Thyroid gland (tissue), 4 donors: ENCODE measurements at regions not wholly inside any gene's neighbourhood (a gene's known extent, or its start where the extent isn't known, plus 50 kb on each side); places are given as distances from the start of the nearest gene placed in this dataset.

Source experiments
- DNase-seq, 2 donors: peaks; one replicate each; pipeline ENCODE4 v3.0.0-alpha.2; 2019
- H3K27ac ChIP-seq, 3 donors: fragments of 200-600 bp; sonication (generic); 1 replicate in 2 of 3; 2 replicates in 1 of 3; pipeline ENCODE4 v1.5.1; 2016 to 2019; ENCODE audit warnings: mild to moderate bottlenecking in 1 of 3, moderate library complexity in 1 of 3
- H3K27me3 ChIP-seq: fragments of 200-600 bp; sonication (generic); one replicate; pipeline ENCODE4 v1.5.1; 2019
- H3K36me3 ChIP-seq, 2 donors: fragments of 200-600 bp; sonication (generic); one replicate each; pipeline ENCODE4 v1.5.1; 2016 to 2019
- H3K4me1 ChIP-seq, 2 donors: fragments of 200-600 bp; sonication (generic); one replicate each; pipeline ENCODE4 v1.5.1; 2017 to 2019
- H3K4me3 ChIP-seq, 3 donors: fragments of 200-600 bp; sonication (generic); replicated peaks in 1 of 3; 1 replicate in 2 of 3; 2 replicates in 1 of 3; pipeline ENCODE4 v1.5.1; 2016; ENCODE audit warnings: mild to moderate bottlenecking in 1 of 3
- H3K9me3 ChIP-seq: fragments of 200-600 bp; sonication (generic); one replicate; pipeline ENCODE4 v1.5.1; 2017
- CTCF ChIP-seq, 6 experiments: fragments of 200-600 bp in 3 of 6; fragments of 450-650 bp in 3 of 6; sonication (generic) in 3 of 6; IDR thresholded peaks; one replicate each; pipeline ENCODE4 v1.5.1; 2016 to 2019; ENCODE audit warnings: antibody characterized with exemption in 6 of 6, mild to moderate bottlenecking in 2 of 6, inconsistent platforms in 1 of 6, moderate library complexity in 1 of 6
- POLR2A ChIP-seq, 2 donors: fragments of 450-650 bp; IDR thresholded peaks; one replicate each; pipeline ENCODE4 v1.6.1; 2017; ENCODE audit warnings: antibody characterized with exemption in 2 of 2, mild to moderate bottlenecking in 2 of 2, moderate library complexity in 1 of 2
- WGBS, 2 donors: methylation state at CpG; one replicate each; pipeline ENCODE4 v1.1.5; 2017; 5-methylcytosine and 5-hydroxymethylcytosine counted together
- intact Hi-C: fragments of 100-400 bp; cut with DNase I; formaldehyde crosslinking; loops from one replicate; pipeline ENCODE4 v1.15.1; 2023

- no peak for TF ChIP-seq CTCF (IDR thresholded peaks at IDR 0.05)
- no peak for TF ChIP-seq POLR2A (IDR thresholded peaks at IDR 0.05)
- intact Hi-C loops: no loop called here
- no peak for DNase-seq
- Histone ChIP-seq H3K27ac (no peak overlapping the region), H3K27me3 (no peaks in the 10 kb centered on the region), H3K36me3 (no peaks in the 10 kb centered on the region), H3K4me3 (no peak overlapping the region), H3K4me1 (no peaks in the 10 kb centered on the region), H3K9me3 (no peaks in the 10 kb centered on the region)
- WGBS, 2 donors: 67 to 93% methylated on average over 1 to 6 of the region's 7 CpGs
These were observed 1240.9 kb downstream of the BRD1 start for GRCh38 chr22:48586799-48587185.

DNA sequence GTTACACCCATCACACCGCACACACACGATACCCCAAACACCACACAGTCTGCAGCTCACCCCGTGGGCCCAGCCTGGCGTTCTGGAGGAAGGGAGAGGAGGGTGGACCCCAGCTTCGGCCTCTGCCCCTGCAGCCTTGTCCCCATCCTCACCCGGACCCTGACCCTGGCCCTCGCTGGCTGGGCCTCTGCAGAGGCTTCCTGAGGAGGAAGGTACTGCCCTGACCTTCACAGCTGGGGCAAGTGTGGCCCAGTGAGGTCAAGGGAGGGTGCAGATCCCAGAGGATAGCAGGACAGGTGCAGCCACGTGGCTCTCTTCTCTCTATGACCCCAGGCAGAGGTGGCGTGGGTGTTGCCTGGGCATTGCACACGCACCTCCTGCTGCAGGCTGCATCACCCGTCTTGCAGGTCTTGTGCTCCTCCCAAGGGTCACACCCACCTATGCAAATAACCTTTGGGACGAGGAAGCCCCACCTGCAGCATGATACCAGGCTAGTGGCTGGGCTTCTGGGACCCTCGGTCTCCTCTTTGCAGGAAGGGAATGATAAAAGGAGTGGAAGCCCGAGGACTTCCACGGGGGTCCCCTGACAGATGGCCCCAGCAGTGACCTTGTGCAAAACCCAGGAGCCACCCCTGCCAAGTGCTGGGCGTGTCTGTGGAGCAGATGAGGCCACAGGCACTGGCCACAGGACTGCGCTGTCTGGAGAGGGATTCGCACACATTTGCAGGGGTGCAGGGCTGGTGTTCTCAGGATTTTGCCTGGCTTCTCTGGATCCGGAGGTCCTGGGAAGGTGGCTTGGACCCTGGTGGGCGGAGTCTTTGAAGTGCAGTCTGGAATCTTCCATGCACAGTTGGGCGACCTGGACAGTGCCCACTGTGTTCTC is 1241.5 kb downstream of the BRD1 start:
- Histone ChIP-seq H3K27ac (no peak overlapping the region), H3K4me3 (no peak overlapping the region), H3K27me3 (no peaks in the 10 kb centered on the region), H3K36me3 (no peaks in the 10 kb centered on the region), H3K9me3 (no peaks in the 10 kb centered on the region), H3K4me1 (no peaks in the 10 kb centered on the region)
- DNase-seq: no peak
- TF ChIP-seq POLR2A (IDR thresholded peaks at IDR 0.05): no peak
- no peak for TF ChIP-seq CTCF (IDR thresholded peaks at IDR 0.05)
- intact Hi-C loops: no loop called here
- 70 to 88% methylated on average over 10 to 21 of the region's 21 CpGs for WGBS, 2 donors

DNA sequence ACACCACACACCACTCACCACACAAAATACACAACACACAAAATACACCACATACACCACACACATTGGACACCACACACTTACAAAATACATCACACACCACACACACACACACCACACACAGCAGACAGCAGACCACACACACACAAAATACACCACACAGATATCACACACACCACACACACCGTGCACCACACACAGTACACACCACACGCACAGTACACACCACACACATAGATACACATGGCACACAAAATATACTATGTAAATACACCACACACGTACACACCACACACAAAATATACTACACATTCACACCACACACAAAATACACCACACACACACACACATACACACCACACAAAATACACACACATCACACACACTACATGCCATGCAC is 1243.5 kb downstream of the BRD1 start:
- H3K36me3 ChIP-seq: no peaks in the 10 kb centered on the region
- H3K27ac ChIP-seq: no peak overlapping the region
- H3K9me3 ChIP-seq: no peaks in the 10 kb centered on the region
- H3K4me1 ChIP-seq: no peaks in the 10 kb centered on the region
- H3K4me3 ChIP-seq: no peak overlapping the region
- H3K27me3 ChIP-seq: no peaks in the 10 kb centered on the region
- 97 to 100% methylated on average over 3 of the region's 3 CpGs for whole genome bisulfite sequencing, 2 donors
- intact Hi-C loops: no loop called here
- TF ChIP-seq POLR2A (IDR thresholded peaks at IDR 0.05) (no peak), CTCF (IDR thresholded peaks at IDR 0.05) (no peak)
- no peak for DNase-seq

GRCh38 chr22:48581796-48582469 is 1245.7 kb downstream of the BRD1 start:
- no peak for DNase-seq
- H3K36me3 ChIP-seq: no peaks in the 10 kb centered on the region
- no peaks in the 10 kb centered on the region for H3K4me1 ChIP-seq
- no peaks in the 10 kb centered on the region for H3K9me3 ChIP-seq
- intact Hi-C loops: no loop called here
- WGBS, 2 donors: 82 to 84% methylated on average over 19 to 20 of the region's 20 CpGs
- TF ChIP-seq CTCF (IDR thresholded peaks at IDR 0.05) (no peak), POLR2A (IDR thresholded peaks at IDR 0.05) (no peak)
- H3K4me3 ChIP-seq: no peak overlapping the region
- H3K27ac ChIP-seq: no peak overlapping the region
- no peaks in the 10 kb centered on the region for H3K27me3 ChIP-seq

- no peaks in the 10 kb centered on the region for H3K9me3 ChIP-seq
- DNase-seq: no peak
- no peaks in the 10 kb centered on the region for H3K27me3 ChIP-seq
- intact Hi-C loops: no loop called here
- TF ChIP-seq CTCF (IDR thresholded peaks at IDR 0.05) (no peak), POLR2A (IDR thresholded peaks at IDR 0.05) (no peak)
- no peaks in the 10 kb centered on the region for H3K4me1 ChIP-seq
- H3K27ac ChIP-seq: no peak overlapping the region
- WGBS, 2 donors: 68 to 70% methylated on average over 15 to 21 of the region's 23 CpGs
- no peaks in the 10 kb centered on the region for H3K36me3 ChIP-seq
- H3K4me3 ChIP-seq: no peak overlapping the region
These were observed 1246.4 kb downstream of the BRD1 start for GRCh38 chr22:48581205-48581766.
